Fibroblast of lung (primary cell): ENCODE measurements at regions not wholly inside any gene's neighbourhood (a gene's known extent, or its start where the extent isn't known, plus 50 kb on each side); places are given as distances from the start of the nearest gene placed in this dataset.
"Not testable (repeated sequence)": the region's sequence is repeated elsewhere in the genome, so short reads cannot be mapped to it uniquely, and the experiment has no call there.

ENCODE experiments used
- DNase-seq, 2 donors: peaks; one replicate each; pipeline versions ENCODE4 v3.0.0 to v3.0.0-alpha.2; 2010; ENCODE audit warnings: low read depth in 2 of 2
- H2AFZ ChIP-seq: 2 replicates; pipeline ENCODE4 v1.5.1; 2012; ENCODE audit warnings: low read length, control low read depth, inconsistent platforms
- H3K27ac ChIP-seq: 2 replicates; pipeline ENCODE4 v1.5.1; 2011; ENCODE audit warnings: low read length, control low read depth; ENCODE audit not compliant: insufficient read depth
- H3K27me3 ChIP-seq: 2 replicates; pipeline ENCODE4 v1.5.1; 2011; ENCODE audit warnings: mild to moderate bottlenecking, low read length; ENCODE audit not compliant: control insufficient read depth, insufficient read depth
- H3K36me3 ChIP-seq: 2 replicates; pipeline ENCODE4 v1.5.1; 2011; ENCODE audit warnings: low read length; ENCODE audit not compliant: control insufficient read depth, insufficient read depth
- H3K4me1 ChIP-seq: 2 replicates; pipeline ENCODE4 v1.5.1; 2011; ENCODE audit warnings: low read length; ENCODE audit not compliant: control insufficient read depth, insufficient read depth; ENCODE audit errors: extremely low read depth
- H3K4me2 ChIP-seq: 2 replicates; pipeline ENCODE4 v1.5.1; 2011; ENCODE audit warnings: low read length, control low read depth; ENCODE audit not compliant: insufficient read depth; ENCODE audit errors: extremely low read depth
- H3K4me3 ChIP-seq, 4 experiments: fragments of 200-600 bp in 1 of 4; sonication (generic) in 1 of 4; replicated peaks in 1 of 4; 2 replicates each; pipeline ENCODE4 v1.5.1; 2011 to 2016; ENCODE audit warnings: low read length in 4 of 4, low read depth in 3 of 4, mild to moderate bottlenecking in 3 of 4, control low read depth in 2 of 4, inconsistent platforms in 1 of 4, mixed read lengths in 1 of 4; ENCODE audit not compliant: insufficient read depth in 1 of 4; ENCODE audit errors: control extremely low read depth in 1 of 4
- H3K79me2 ChIP-seq: 2 replicates; pipeline ENCODE4 v1.5.1; 2012; ENCODE audit warnings: mild to moderate bottlenecking, low read length, inconsistent platforms; ENCODE audit not compliant: control insufficient read depth, insufficient read depth
- H3K9ac ChIP-seq: 2 replicates; pipeline ENCODE4 v1.5.1; 2011; ENCODE audit warnings: mild to moderate bottlenecking, low read length, control low read depth; ENCODE audit not compliant: insufficient read depth
- H3K9me3 ChIP-seq: 2 replicates; pipeline ENCODE4 v1.5.1; 2012; ENCODE audit warnings: low read depth, low read length; ENCODE audit not compliant: control insufficient read depth, insufficient read depth
- H4K20me1 ChIP-seq: 2 replicates; pipeline ENCODE4 v1.5.1; 2011; ENCODE audit warnings: low read length; ENCODE audit not compliant: control insufficient read depth, insufficient read depth; ENCODE audit errors: extremely low read depth
- CTCF ChIP-seq, 2 donors: IDR thresholded peaks in 1 of 2; conservative IDR thresholded peaks in 1 of 2; 1 replicate in 1 of 2; 2 replicates in 1 of 2; pipeline ENCODE4 v1.5.1; 2011 to 2012; ENCODE audit warnings: low read length in 2 of 2, control low read depth in 1 of 2, inconsistent platforms in 1 of 2, low read depth in 1 of 2, mild to moderate bottlenecking in 1 of 2
- EZH2 ChIP-seq: IDR thresholded peaks from 2 replicates; pipeline ENCODE4 v1.5.1; 2012; ENCODE audit warnings: low read length, control low read depth, mild to moderate bottlenecking; ENCODE audit errors: missing control alignments

GRCh38 chr5:96492459-96493047, 59.5 kb upstream of the PCSK1 start:
- Histone ChIP-seq H4K20me1 (no peaks in the 10 kb centered on the region), H3K27ac (no peak overlapping the region), H3K9ac (no peak overlapping the region), H3K36me3 (no peaks in the 10 kb centered on the region), H3K4me1 (no peaks in the 10 kb centered on the region), H2AFZ (no peak overlapping the region), H3K4me3 (no peak overlapping the region), H3K4me2 (no peak overlapping the region), H3K79me2 (no peaks in the 10 kb centered on the region), H3K27me3 (no peaks in the 10 kb centered on the region), H3K9me3 (no peaks in the 10 kb centered on the region)
- TF ChIP-seq CTCF (conservative IDR thresholded peaks at IDR 0.05 in 1 of 2, IDR thresholded peaks at IDR 0.05 in 1 of 2; ENCODE audit: low read depth in 1 of 2, low read length in 2 of 2) (no peak), EZH2 (no peak)
- peak in 1 of 2 donors; percentile 28 for DNase-seq

GRCh38 chr5:96493219-96493790, 60.3 kb upstream of the PCSK1 start:
- H3K4me3 ChIP-seq: no peak overlapping the region
- no peaks in the 10 kb centered on the region for H4K20me1 ChIP-seq
- H3K36me3 ChIP-seq: no peaks in the 10 kb centered on the region
- H3K9ac ChIP-seq: no peak overlapping the region
- H3K27ac ChIP-seq: no peak overlapping the region
- no peak overlapping the region for H2AFZ ChIP-seq
- TF ChIP-seq EZH2 (no peak), CTCF (conservative IDR thresholded peaks at IDR 0.05 in 1 of 2, IDR thresholded peaks at IDR 0.05 in 1 of 2; ENCODE audit: low read depth in 1 of 2, low read length in 2 of 2) (no peak)
- no peaks in the 10 kb centered on the region for H3K9me3 ChIP-seq
- H3K4me1 ChIP-seq: no peaks in the 10 kb centered on the region
- no peaks in the 10 kb centered on the region for H3K79me2 ChIP-seq
- no peak for DNase-seq
- H3K27me3 ChIP-seq: no peaks in the 10 kb centered on the region
- no peak overlapping the region for H3K4me2 ChIP-seq

GRCh38 chr5:96495412-96495811, 62.4 kb upstream of the PCSK1 start:
- not testable (repeated sequence) for H3K4me1 ChIP-seq, H3K4me3 ChIP-seq, H3K9me3 ChIP-seq, H3K27ac ChIP-seq, H3K27me3 ChIP-seq, H3K9ac ChIP-seq, DNase-seq, H2AFZ ChIP-seq, H4K20me1 ChIP-seq, H3K36me3 ChIP-seq, H3K4me2 ChIP-seq, H3K79me2 ChIP-seq

- not testable (repeated sequence) for H3K36me3 ChIP-seq, H3K4me2 ChIP-seq, H2AFZ ChIP-seq, H3K4me3 ChIP-seq, H3K9me3 ChIP-seq, H3K4me1 ChIP-seq, DNase-seq, H3K79me2 ChIP-seq, H3K27me3 ChIP-seq, H3K27ac ChIP-seq, H4K20me1 ChIP-seq, H3K9ac ChIP-seq
Observed at GRCh38 chr5:96497027-96497426, 64.0 kb upstream of the PCSK1 start.
